ENCODE measurements at regions not wholly inside any gene's neighbourhood (a gene's known extent, or its start where the extent isn't known, plus 50 kb on each side); places are given as distances from the start of the nearest gene placed in this dataset.

DNA sequence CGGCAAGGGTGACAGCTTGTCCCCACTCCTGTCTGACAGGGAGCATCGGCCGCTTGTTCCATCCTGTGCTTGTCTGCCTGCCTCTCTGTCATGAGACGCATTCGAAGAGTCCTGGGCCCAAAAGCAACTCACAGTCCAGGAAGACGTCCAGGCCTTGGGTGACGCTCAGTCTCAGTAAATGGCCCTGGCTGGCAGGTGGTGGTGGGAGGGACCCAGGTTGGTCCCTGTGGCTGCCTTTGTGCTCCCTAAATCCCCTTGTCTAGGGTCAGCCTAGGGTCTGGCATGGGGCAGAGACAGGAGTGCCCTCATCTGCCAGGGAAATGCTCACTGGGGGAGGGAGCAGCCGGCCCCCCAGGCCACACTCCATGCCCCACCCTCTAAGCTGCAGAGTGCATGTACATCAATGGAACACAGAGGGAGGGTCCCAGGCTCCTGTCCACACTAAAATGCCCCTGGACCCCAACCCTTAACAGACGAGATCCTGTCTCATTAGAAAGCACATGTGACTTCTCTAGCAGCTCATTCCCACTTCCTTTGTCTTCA lies 295.2 kb upstream of the ZNF32 start:
- DNase-seq (ENCODE audit: low read depth, low spot score): no peak

DNA sequence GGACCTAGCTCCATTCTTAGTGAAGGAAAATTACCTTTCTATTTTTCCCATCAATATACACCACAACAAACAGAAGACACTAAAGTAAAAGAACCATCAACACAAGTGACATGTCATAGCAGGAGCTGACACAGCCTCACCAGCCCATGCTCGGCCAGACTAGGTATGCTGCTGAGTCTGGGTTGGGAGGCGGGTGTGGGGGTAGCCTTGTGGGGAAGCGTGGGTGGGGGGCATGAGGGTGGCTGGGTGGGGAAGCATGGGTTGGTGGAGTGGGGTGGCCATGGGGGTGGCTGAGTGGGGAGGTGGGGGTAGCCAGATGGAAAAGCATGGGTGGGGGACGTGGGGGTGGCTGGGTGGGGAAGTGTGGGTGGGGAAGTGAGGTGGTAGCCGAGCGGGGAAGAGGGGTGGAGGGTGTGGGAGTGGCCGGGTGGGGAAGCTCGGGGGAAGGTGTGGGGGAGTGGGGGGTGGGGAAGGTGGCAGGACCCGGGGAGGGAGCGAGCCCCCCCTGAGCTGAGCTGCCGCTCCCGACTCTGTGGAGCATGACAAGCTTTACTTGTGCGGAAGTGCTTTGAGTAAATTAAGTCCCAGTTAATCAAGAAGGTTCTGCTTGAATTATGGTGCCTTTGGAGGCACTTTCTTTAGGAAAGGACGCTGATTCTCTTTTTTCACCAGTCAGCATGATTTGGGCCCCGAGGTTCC lies 294.6 kb upstream of the ZNF32 start:
- DNase-seq (ENCODE audit: low read depth, low spot score): no peak
- H3K4me3 ChIP-seq (ENCODE audit: low read length): no peak overlapping the region

More for the DNA sequence above, 295.2 kb upstream of the ZNF32 start:
- no peak overlapping the region for H3K4me3 ChIP-seq (ENCODE audit: low read length)

DNA sequence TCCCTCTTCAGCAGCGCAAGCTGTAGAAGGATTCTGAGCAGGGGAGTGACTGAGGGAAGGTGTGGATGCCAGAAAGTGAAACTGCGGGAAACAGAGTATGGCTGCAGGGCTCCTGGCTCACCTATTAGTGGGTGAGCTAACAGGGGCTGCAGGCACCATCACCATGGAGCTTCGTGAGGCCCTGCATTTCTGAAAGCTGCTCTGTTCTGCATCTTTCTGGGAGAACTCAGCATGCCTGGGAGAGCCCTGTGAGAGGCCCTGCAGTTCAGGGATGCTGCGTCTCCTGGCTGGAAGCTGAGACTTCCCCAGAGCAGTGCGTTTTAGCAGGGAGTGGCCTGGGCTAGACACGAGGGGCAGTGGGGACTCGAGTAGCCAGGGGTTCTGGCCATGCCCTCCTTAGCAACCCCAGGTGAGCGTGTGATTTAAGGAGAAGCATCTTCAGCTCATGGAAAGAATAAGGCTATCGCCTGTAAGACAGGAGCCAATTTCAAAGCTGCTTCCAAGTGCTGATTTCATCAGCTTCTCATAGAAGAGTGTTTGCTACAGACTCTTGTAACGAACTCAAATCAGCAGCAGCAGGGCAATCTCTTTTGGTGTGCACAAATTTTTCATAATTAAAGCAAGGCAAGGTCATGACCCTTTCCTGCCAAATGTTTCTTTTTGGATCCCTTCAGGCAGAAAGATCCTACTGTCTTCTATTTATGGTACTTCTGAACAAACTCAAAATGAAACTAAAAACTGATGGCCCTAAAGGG lies 293.6 kb upstream of the ZNF32 start:
- no peak for DNase-seq (ENCODE audit: low read depth, low spot score)

DNA sequence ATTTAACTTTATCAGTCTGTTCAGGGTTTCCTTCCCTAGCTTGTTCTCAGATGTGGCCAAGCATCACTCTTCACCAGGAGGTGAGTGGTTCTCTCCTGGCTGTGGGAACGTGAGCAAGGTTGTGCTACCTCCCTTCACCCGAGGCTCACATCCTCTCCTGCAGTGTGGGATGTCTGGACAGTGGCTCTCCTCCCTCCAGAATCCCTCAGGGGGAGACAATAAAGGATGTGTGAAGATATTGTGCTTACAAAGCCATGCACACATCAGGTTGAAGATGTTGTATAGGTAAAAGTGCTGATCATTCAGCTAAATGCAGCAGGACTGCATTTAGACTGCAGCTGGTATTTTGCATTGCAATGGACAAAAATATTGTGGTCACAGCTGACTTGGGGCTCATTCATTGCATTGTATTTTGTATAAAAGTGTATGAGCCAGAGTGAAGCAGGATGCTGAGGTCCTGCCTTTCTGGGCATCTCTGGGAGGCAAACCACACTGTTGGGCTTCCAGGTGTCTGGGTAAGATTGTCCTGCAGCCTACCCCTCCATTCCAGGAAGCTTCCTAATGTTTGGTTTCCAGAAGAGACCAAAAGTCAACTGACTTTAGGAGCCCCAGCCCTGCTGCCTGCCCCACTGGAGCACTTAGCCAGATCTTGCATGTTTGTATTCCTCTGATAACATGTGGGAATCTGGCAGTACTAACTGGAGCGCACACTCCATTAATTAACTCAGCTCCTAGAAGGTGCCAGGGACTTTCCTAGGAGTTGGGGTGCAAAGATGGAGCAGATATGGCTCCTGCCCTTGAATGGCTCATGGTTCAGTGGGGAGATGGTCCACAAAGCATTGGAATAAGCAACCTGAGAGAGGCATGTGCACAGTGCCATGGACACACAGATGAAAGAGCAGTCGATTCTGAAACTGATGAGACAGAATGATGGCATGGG lies 292.5 kb upstream of the ZNF32 start:
- no peak overlapping the region for H3K4me3 ChIP-seq (ENCODE audit: low read length)

More for the DNA sequence above, 293.6 kb upstream of the ZNF32 start:
- no peak overlapping the region for H3K4me3 ChIP-seq (ENCODE audit: low read length)

DNA sequence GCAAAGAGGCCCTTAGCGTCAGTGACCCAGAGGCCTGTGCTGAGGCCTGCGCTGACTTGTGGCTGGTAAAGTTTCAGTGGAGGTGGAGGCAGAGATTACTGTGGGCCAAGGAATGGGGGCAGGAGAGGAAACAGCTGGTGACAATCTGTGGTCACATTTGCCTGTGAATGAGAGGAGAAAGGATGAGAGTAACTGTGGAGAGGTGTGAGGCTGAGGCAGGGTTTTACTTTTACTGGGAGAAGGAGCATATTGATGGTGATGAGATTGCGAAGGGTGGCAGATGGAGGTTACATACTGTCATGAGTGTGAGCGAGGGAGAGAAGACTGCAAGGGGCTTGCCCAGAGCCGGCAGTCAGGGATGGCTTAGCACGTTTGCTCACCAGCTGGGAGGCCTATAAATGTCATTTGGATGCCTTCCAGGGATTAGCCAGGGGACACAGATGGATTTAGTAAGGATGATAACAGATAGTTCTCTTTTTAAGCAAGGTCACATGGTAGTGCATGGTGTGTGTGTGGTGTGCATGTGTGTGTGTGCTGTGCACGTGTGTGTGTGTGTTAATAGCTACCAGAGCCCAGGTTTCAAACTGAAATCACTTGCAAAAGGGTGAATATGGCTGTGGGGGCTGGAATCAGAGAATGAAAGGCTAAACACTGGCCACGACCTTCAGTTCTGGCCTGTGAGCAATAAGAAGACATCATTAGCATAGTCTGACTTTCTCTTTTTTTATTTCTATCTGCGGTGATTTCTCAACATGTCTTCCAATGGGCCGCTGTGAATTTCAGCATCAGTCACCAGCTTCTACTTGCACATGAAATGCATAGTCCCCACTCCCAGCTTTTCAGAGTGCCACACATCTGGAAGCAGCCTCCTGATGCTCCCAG lies 291.5 kb upstream of the ZNF32 start:
- DNase-seq (ENCODE audit: low read depth, low spot score): peak; percentile 39
- H3K4me3 ChIP-seq (ENCODE audit: low read length): no peak overlapping the region

More for the DNA sequence above, 292.5 kb upstream of the ZNF32 start:
- DNase-seq (ENCODE audit: low read depth, low spot score): no peak

DNA sequence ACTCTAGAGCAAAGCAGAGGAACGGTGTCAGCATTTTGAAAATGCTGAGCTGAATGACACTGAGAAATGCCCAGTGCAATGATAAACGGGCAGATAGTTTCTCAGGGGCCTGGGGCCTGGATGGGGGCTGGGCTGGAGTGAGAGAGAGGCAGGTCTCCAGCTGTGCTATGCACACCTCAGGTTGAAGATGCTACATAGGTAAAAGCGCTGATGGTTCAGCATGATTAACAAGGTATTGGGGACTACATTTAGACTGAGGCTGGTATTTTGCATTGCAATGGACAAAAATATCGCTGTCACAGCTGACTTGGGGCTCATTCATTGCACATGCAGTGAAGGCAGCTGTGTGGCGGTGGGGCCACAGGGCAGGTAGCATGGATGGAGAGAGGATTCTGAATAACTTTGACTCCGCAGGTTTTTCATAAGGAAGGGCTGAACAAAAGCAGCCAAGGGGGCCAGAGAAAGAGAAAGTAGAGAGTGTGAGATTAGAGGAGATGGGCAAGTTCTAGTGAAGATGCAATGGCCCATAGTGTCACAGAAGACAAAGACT lies 290.8 kb upstream of the ZNF32 start:
- no peak overlapping the region for H3K4me3 ChIP-seq (ENCODE audit: low read length)
- no peak for DNase-seq (ENCODE audit: low read depth, low spot score)

DNA sequence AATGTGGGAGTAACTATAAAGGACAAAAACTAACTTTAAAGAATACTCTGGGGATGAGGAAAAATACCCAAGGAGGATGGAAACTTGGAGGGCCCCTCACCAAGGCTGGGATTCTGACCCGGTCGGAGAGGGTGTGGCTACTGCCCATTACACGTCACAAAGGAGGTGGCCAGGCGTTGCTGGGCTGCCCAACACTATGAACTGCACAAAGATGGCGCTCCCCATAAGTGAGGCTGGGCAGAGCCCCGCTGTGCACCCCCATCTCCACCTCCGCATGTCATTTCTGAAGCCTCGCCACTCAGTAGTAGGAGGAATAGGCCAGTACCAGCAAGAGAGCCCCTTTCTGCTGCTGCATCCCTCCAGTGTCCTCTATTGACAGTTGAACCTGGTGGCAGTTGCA lies 290.1 kb upstream of the ZNF32 start:
- no peak overlapping the region for H3K4me3 ChIP-seq (ENCODE audit: low read length)

DNA sequence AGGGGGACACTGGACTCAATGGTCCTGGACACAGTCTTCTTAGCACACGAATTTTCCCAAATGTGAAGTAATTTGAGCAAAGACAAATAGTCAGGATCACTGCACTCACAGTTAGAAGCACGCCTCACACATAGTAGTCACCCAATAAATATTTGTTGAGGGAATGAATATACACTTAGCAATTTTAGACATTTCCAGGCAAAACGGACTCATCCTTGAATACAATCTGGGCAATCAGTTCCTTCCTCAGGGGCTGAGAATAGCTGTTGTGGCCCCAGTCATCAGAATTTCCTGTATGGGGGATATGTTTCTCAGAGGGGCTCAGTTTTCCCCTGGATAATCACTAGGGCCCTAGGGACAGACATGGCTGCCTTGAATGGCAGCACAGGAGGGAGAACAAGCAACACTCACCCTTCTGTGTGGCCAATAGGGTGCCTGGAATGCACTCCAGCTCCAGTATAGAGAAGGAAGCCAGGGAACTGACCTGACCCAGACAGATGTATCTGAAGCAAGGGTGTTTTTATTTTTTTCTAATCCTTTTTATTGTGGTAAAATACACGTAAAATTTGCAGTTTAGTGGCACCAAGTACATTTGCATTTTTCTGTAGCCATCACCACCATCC lies 282.7 kb upstream of the ZNF32 start:
- no peak overlapping the region for H3K4me3 ChIP-seq (ENCODE audit: low read length)
- DNase-seq (ENCODE audit: low read depth, low spot score): no peak

More for the DNA sequence above, 290.1 kb upstream of the ZNF32 start:
- no peak for DNase-seq (ENCODE audit: low read depth, low spot score)

DNA sequence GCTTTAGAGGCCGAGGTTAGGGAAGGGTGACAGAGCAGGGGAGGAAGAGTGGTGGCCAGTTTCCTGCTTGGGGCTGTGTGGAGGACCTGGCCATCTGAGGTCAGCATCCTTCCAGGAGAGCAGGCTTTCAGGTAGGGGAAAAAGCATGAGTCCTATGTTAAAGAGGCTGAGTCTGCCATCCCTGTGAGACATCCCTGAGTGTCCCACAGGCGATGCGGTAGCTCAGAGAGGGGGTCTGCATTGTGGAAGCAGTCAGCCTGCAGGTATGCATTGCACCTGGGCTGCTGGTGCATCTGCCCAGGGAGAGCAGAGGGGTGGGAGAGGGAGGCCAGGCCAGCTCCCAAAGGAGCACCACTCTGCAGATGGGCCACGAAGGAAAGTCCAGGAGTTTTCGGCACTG lies 282.1 kb upstream of the ZNF32 start:
- DNase-seq (ENCODE audit: low read depth, low spot score): no peak
- no peak overlapping the region for H3K4me3 ChIP-seq (ENCODE audit: low read length)

DNA sequence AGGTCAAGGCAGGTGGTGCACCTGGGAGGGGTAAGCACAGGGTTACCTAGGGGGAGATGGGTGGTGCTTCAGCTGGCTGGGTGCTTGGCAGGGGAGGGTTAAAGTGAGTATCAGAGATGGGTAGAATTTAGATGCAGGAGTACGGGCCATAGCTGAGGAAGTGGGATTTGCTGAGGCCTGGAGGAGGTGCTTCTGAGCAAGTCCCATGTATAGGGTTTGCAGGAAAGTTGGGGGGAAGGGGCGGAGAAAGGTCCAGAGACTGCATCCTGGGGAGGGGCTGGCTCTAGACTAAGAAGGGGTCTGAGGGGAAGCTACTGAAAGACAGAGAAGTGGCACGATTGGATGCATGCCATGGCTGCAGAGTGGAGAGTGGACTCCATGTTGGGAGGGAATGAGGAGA lies 281.6 kb upstream of the ZNF32 start:
- no peak for DNase-seq (ENCODE audit: low read depth, low spot score)

DNA sequence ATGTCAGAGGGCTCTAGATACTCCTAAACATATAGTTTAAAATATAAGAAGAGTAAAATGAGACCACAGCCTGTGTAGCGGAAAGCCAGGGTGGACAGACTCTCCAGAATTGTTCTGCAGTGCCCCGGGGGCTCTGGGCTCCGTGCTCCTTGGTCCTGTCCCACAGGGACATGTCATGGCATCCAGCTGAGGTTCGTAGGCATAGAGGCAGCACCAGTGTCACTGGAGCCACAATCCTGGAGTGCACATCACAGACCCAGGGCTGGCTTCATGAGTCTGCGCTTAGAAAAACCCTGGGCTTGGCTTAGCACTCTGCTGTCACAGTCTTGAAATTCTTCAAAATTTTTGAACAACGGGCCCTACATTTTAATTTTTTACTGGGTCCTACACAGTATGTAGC lies 280.4 kb upstream of the ZNF32 start:
- DNase-seq (ENCODE audit: low read depth, low spot score): no peak
- H3K4me3 ChIP-seq (ENCODE audit: low read length): no peak overlapping the region

More for the DNA sequence above, 281.6 kb upstream of the ZNF32 start:
- H3K4me3 ChIP-seq (ENCODE audit: low read length): no peak overlapping the region

DNA sequence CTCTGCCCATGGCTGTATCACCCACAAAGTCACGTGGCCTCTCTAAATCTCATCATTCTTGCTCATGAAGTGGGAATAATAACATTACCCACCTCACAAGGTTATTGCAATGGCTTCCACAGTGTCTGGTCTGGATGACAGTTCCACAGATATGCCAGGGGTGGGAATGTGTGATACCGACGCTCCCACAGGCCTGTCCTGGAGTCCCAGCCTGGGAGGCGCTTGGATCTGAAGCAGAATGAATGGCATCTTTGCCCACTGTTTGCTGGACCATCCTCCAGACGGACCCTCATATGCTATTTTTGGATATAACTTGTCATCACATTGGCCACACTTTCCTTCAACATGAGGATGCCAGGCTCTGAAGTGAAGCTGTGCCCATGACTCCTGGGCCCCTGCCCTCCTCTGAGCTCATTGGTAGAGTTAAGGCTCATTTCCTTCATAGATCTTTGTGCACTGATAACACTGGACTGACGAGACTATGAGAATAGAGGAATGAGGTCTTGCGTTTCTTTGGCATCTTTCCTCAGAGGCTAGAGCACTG lies 279.8 kb upstream of the ZNF32 start:
- H3K4me3 ChIP-seq (ENCODE audit: low read length): no peak overlapping the region
- DNase-seq (ENCODE audit: low read depth, low spot score): no peak

DNA sequence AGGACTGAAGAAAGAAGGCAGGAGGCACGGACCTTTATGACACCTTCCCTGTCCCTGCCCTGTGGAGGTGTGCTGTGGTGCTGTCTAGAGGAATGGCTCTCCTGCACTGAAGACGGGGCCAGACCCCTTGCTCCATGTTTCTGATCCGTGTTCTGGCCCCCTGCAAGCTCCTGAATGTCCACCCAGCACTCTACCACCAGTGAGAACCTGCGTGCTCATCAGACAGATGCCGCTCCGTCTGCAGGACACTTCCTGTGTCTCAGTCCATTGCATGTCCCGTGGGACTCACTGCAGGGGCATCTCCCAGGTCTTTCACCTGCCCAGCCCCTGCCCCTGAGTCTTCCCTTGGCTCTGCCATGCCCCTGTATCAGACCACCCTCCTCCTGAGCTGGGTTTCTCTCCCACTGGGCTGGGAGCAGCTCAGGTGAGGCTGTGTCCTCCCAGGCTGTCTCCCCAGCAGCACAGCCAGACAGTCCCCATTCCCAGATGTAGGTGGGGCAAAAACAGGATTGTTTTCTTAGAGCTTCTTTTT lies 278.3 kb upstream of the ZNF32 start:
- no peak for DNase-seq (ENCODE audit: low read depth, low spot score)
- H3K4me3 ChIP-seq (ENCODE audit: low read length): no peak overlapping the region

DNA sequence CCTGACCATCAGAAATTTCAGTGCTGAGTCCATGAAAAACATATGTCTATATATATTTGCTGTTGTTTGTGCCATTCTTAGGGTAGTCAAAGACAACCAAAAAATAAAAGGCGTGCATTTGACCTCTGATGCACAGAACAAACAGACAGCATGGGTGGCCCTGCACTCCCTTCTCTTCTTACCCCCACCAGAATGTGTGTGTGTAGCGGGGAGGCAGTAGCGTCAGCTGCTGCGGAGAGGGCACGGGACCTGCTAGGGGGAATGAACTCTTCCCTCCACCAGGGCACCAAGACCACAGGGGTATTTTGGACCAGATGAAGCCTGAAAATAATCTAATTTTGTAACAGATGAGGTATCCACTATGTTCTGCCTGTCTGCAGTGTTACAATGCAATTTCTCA lies 277.7 kb upstream of the ZNF32 start:
- no peak overlapping the region for H3K4me3 ChIP-seq (ENCODE audit: low read length)
- no peak for DNase-seq (ENCODE audit: low read depth, low spot score)

DNA sequence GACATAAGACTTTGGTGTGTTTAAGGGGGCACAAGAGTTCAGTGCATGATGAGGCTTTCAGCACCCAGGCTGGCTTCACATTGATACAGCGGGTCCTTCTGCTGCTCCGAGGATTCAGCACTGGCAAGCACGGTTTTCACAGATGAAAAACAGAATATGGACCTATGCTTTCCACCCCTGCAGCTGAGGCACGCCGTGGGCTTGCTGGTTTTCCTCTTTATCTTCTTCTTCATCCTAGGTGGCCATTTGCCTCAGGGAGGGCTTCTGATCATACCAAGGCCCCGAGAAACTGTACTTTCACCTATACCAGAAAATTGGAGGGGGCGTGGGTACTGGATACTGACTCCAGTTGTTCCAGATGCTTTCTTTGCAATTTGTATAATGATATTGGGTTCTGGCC lies 277.1 kb upstream of the ZNF32 start:
- no peak for DNase-seq (ENCODE audit: low read depth, low spot score)
- no peak overlapping the region for H3K4me3 ChIP-seq (ENCODE audit: low read length)

DNA sequence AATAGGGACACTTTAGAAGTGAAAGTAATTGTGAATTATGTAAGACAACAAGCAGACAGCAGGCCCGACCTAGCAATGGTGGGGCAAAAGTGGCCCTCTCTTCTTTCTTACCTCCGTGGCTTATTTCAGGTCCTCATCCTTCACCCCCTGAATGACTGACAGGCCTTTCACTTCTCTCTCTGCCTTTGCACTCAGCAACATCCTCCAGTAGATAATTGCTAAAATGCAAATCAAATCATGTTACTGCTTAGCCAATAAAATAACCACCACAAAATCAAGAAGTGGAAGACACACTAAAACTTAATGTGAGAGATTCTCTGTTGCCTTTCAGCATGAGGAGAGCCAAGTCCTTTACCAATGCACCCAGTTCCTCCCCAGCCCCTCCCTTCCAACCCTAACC lies 274.6 kb upstream of the ZNF32 start:
- H3K4me3 ChIP-seq (ENCODE audit: low read length): no peak overlapping the region

More for the DNA sequence above, 274.6 kb upstream of the ZNF32 start:
- no peak for DNase-seq (ENCODE audit: low read depth, low spot score)
